NCI-H2081 (cell line): ENCODE measurements at regions not wholly inside any gene's neighbourhood (a gene's known extent, or its start where the extent isn't known, plus 50 kb on each side); places are given as distances from the start of the nearest gene placed in this dataset.

ENCODE experiments used
- DNase-seq, 2 experiments: peaks; one replicate each; lab custom pipeline; 2025; lab: John Stamatoyannopoulos, UW

- DNase-seq: no peak
Measured at GRCh38 chr12:67496581-67496980, 152.0 kb upstream of the DYRK2 start.

- DNase-seq: no peak
Measured at GRCh38 chr12:67498991-67499390, 149.6 kb upstream of the DYRK2 start.

- peak; percentile 60 to 88 for DNase-seq
Measured at GRCh38 chr12:67501362-67501761, 147.2 kb upstream of the DYRK2 start.

GRCh38 chr12:67504026-67504425, 144.5 kb upstream of the DYRK2 start:
- no peak for DNase-seq

- no peak for DNase-seq
Measured at GRCh38 chr12:67506739-67507138, 141.8 kb upstream of the DYRK2 start.

- no peak for DNase-seq
Measured at GRCh38 chr12:67508830-67509229, 139.7 kb upstream of the DYRK2 start.

- DNase-seq: no peak
Measured at GRCh38 chr12:67509666-67510386, 138.7 kb upstream of the DYRK2 start.

- DNase-seq: no peak
Measured at GRCh38 chr12:67512061-67512460, 136.5 kb upstream of the DYRK2 start.

- no peak for DNase-seq
Measured at GRCh38 chr12:67514502-67514901, 134.0 kb upstream of the DYRK2 start.

- DNase-seq: peak; percentile 82 to 93
Measured at GRCh38 chr12:67515679-67516340, 132.7 kb upstream of the DYRK2 start.

- DNase-seq: peak; percentile 53 to 74
Measured at GRCh38 chr12:67517181-67517887, 131.2 kb upstream of the DYRK2 start.

- peak; percentile 82 to 92 for DNase-seq
Measured at GRCh38 chr12:67519484-67520433, 128.8 kb upstream of the DYRK2 start.

GRCh38 chr12:67520606-67521005, 127.9 kb upstream of the DYRK2 start:
- DNase-seq: no peak

GRCh38 chr12:67522222-67522621, 126.3 kb upstream of the DYRK2 start:
- no peak for DNase-seq

- peak in 1 of 2 experiments; percentile 40 for DNase-seq
Measured at GRCh38 chr12:67523538-67523937, 125.0 kb upstream of the DYRK2 start.

- DNase-seq: no peak
Measured at GRCh38 chr12:67524861-67525616, 123.5 kb upstream of the DYRK2 start.

GRCh38 chr12:67525617-67525884, 123.0 kb upstream of the DYRK2 start:
- no peak for DNase-seq

- no peak for DNase-seq
Measured at GRCh38 chr12:67526129-67526528, 122.4 kb upstream of the DYRK2 start.

- no peak for DNase-seq
Measured at GRCh38 chr12:67531051-67531450, 117.5 kb upstream of the DYRK2 start.

GRCh38 chr12:67531501-67531900, 117.0 kb upstream of the DYRK2 start:
- DNase-seq: no peak

- DNase-seq: no peak
Measured at GRCh38 chr12:67533159-67533558, 115.4 kb upstream of the DYRK2 start.
